Esophagus squamous epithelium (tissue), 4 donors: ENCODE measurements at regions not wholly inside any gene's neighbourhood (a gene's known extent, or its start where the extent isn't known, plus 50 kb on each side); places are given as distances from the start of the nearest gene placed in this dataset.

Experiments used
- CTCF ChIP-seq, 6 experiments: fragments of 450-650 bp in 4 of 6; fragments of 200-600 bp in 2 of 6; sonication (generic) in 2 of 6; IDR thresholded peaks; one replicate each; pipeline ENCODE4 v1.5.1; 2016 to 2019; ENCODE audit warnings: antibody characterized with exemption in 6 of 6, mild to moderate bottlenecking in 4 of 6, moderate library complexity in 4 of 6
- POLR2A ChIP-seq, 4 donors: fragments of 450-650 bp; IDR thresholded peaks; one replicate each; pipeline ENCODE4 v1.6.1; 2017; ENCODE audit warnings: antibody characterized with exemption in 4 of 4, mild to moderate bottlenecking in 4 of 4, moderate library complexity in 3 of 4

DNA sequence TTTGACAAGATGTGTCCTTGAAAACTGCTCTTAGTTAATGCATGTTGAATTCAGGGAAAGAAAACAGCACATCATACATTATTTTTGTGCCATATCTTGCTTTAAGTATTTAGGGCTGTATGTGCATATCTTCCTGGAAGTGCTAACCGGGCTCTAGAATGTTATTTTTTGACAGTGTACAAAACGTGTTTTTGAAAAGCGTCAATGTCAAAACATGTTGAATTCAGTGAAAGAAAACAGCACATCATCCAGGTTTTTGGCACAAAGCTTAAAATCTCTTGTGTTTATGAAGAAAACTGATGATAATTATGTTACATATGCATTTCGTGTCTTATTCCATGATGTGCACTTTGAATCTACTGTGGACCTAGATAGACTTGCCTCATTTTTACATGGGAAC is 82.7 kb downstream of the ASCL4 start:
- no peak for TF ChIP-seq CTCF (IDR thresholded peaks at IDR 0.05)
- TF ChIP-seq POLR2A (IDR thresholded peaks at IDR 0.05), result no peak
